ENCODE measurements at regions not wholly inside any gene's neighbourhood (a gene's known extent, or its start where the extent isn't known, plus 50 kb on each side); places are given as distances from the start of the nearest gene placed in this dataset.

DNA sequence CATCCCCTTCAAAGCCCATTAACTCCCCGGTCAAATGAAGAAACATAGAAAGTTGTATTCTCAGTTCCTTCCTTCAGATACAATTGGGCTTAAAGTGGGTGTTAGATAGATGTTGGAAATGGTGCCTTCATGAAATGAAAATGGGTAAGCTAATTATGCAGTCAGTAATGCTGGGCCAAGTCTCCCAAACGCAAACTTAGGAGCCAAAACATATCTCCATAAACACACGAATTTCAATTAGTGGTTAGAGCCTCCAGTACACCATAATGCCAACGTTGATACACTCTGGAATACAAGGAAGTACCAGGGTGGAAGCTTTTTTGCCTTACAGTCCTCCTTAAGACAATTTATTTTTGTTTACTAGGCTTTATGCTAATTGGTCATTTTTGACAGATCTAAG is 1059.0 kb downstream of the TUSC7 start:
- H3K4me3 ChIP-seq (ENCODE audit: low read length) = no peak overlapping the region
- Mint-ChIP-seq H3K27me3 (ENCODE audit: insufficient read depth) (peaks cover 1% of the 10 kb centered on the region), H3K4me3 (no peak overlapping the region), H3K27ac (no peak overlapping the region), H3K4me1 (no peaks in the 10 kb centered on the region), H3K36me3 (ENCODE audit: low read depth) (no peaks in the 10 kb centered on the region), H3K9me3 (no peaks in the 10 kb centered on the region)
- no peak for TF ChIP-seq CTCF (conservative IDR thresholded peaks at IDR 0.05)
- H3K9ac ChIP-seq (ENCODE audit: extremely low read depth, low read length, poor library complexity, severe bottlenecking) = no peak overlapping the region
- 80 to 88% methylated on average over 1 to 4 of the region's 4 CpGs for WGBS, 2 experiments (ENCODE audit: insufficient coverage in 1 of 2, insufficient read length in 1 of 2)
- no peak overlapping the region for H3K27ac ChIP-seq (ENCODE audit: low read depth, low read length)
- H3K9me3 ChIP-seq (ENCODE audit: control insufficient read depth, low read length) = no peaks in the 10 kb centered on the region
- H3K4me1 ChIP-seq (ENCODE audit: control insufficient read depth, insufficient read depth, low read length) = no peaks in the 10 kb centered on the region
- H3K27me3 ChIP-seq (ENCODE audit: control insufficient read depth, insufficient read depth, low read length, poor library complexity, severe bottlenecking) = no peaks in the 10 kb centered on the region
- DNase-seq = no peak
- no peaks in the 10 kb centered on the region for H3K36me3 ChIP-seq (ENCODE audit: control insufficient read depth, insufficient read depth, low read length)

DNA sequence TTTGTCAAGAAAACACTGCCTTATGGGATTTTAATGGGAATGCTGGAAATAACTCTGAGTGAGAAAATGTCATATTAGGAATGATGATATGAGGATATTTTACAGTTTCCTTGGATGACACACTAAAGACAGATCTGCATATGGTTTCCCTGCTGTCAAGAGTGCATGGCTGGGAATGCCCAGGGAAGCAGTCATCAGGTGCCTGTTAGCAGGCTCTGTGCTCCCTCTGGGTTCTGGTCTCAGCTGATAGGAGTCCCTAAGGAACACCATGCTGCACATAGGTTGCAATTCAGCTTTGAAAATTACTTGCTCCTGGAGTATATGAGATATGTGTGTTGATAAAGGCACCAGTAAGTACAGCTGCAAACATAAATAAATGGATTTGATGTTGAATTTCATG is 1064.6 kb downstream of the TUSC7 start:
- Histone ChIP-seq H3K9me3 (ENCODE audit: control insufficient read depth, low read length) (peaks cover 12% of the 10 kb centered on the region), H3K4me3 (ENCODE audit: low read length) (no peak overlapping the region), H3K4me1 (ENCODE audit: control insufficient read depth, insufficient read depth, low read length) (no peaks in the 10 kb centered on the region), H3K9ac (ENCODE audit: extremely low read depth, low read length, poor library complexity, severe bottlenecking) (no peak overlapping the region), H3K27me3 (ENCODE audit: control insufficient read depth, insufficient read depth, low read length, poor library complexity, severe bottlenecking) (no peaks in the 10 kb centered on the region), H3K27ac (ENCODE audit: low read depth, low read length) (no peak overlapping the region), H3K36me3 (ENCODE audit: control insufficient read depth, insufficient read depth, low read length) (no peaks in the 10 kb centered on the region)
- Mint-ChIP-seq H3K27me3 (ENCODE audit: insufficient read depth) (no peaks in the 10 kb centered on the region), H3K9me3 (peaks cover 23% of the 10 kb centered on the region), H3K27ac (no peak overlapping the region), H3K4me3 (no peak overlapping the region), H3K4me1 (no peaks in the 10 kb centered on the region), H3K36me3 (ENCODE audit: low read depth) (no peaks in the 10 kb centered on the region)
- TF ChIP-seq CTCF (conservative IDR thresholded peaks at IDR 0.05) = no peak
- no peak for DNase-seq

- no peaks in the 10 kb centered on the region for H3K27me3 Mint-ChIP-seq (ENCODE audit: insufficient read depth)
- H3K27ac Mint-ChIP-seq = no peak overlapping the region
- Histone ChIP-seq H3K9me3 (ENCODE audit: control insufficient read depth, low read length) (no peaks in the 10 kb centered on the region), H3K4me1 (ENCODE audit: control insufficient read depth, insufficient read depth, low read length) (peaks cover 9% of the 10 kb centered on the region), H3K27me3 (ENCODE audit: control insufficient read depth, insufficient read depth, low read length, poor library complexity, severe bottlenecking) (no peaks in the 10 kb centered on the region), H3K4me3 (ENCODE audit: low read length) (no peak overlapping the region), H3K36me3 (ENCODE audit: control insufficient read depth, insufficient read depth, low read length) (no peaks in the 10 kb centered on the region), H3K27ac (ENCODE audit: low read depth, low read length) (no peak overlapping the region), H3K9ac (ENCODE audit: extremely low read depth, low read length, poor library complexity, severe bottlenecking) (no peak overlapping the region)
- no peak for TF ChIP-seq CTCF (conservative IDR thresholded peaks at IDR 0.05)
- peaks cover 2% of the 10 kb centered on the region for H3K9me3 Mint-ChIP-seq
- DNase-seq = no peak
- 100% methylated on average over 1 of the region's 2 CpGs; no CpG with 5 or more reads in 1 of the 2 experiments for WGBS, 2 experiments (ENCODE audit: insufficient coverage in 1 of 2, insufficient read length in 1 of 2)
- peaks cover 19% of the 10 kb centered on the region for H3K4me1 Mint-ChIP-seq
- no peak overlapping the region for H3K4me3 Mint-ChIP-seq
- peaks cover 1% of the 10 kb centered on the region for H3K36me3 Mint-ChIP-seq (ENCODE audit: low read depth)
These were observed 1076.8 kb downstream of the TUSC7 start for GRCh38 chr3:117786349-117786748.

Measured in endodermal cell (in vitro differentiated cells).